HG03457 (cell line): ENCODE measurements at regions not wholly inside any gene's neighbourhood (a gene's known extent, or its start where the extent isn't known, plus 50 kb on each side); places are given as distances from the start of the nearest gene placed in this dataset.

Source experiments
- ATAC-seq: cut with Tn5 transposase; IDR thresholded peaks from one replicate; pipeline ENCODE4 v1.9.1; 2021; ENCODE audit warnings: moderate number of reproducible peaks; ENCODE audit not compliant: unreplicated experiment

GRCh38 chr2:118251427-118251826 is 163.2 kb downstream of the INSIG2 start:
- no peak for ATAC-seq

GRCh38 chr2:118250463-118250862 is 162.2 kb downstream of the INSIG2 start:
- ATAC-seq = no peak

GRCh38 chr2:118250001-118250400 is 161.7 kb downstream of the INSIG2 start:
- ATAC-seq = no peak

DNA sequence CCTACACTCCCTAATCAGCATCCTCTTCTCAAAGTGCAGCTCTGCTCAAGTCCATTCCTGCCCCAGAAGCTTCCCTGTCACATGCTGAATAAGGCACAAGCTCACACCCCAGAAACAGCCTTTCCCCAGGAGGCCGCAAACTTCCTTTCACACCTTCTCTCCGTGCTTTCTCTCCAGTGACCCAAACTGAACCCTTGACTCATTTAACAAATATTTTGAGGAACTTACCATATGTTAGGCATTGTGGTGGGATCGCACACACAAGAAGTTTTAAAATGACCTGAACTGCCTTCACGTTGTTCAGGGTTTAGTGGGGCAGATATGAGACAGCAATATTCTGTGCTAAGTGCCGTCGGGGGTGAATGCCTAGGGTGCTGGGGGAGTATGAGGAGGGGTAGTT is 161.3 kb downstream of the INSIG2 start:
- peak; percentile 64 for ATAC-seq

GRCh38 chr2:118246726-118247125 is 158.5 kb downstream of the INSIG2 start:
- no peak for ATAC-seq

DNA sequence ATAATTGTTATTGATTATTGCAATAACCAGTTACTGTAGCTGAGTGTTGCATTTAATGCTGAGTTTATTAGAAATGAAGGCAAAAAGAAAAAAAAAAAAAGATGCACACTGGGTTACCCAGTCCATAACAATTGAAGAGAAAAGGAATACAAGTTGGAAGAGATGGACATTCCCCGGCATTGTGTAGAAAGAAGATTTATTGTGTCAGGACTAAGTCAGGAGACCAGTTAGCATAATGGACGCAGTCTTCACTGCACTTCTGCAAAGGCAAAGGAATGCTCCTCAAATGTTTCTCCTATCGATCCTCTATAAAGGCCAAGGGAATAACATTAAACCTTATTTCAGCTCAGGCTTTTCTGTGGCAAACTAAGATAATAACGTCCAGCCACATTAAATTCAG is 157.8 kb downstream of the INSIG2 start:
- no peak for ATAC-seq

GRCh38 chr2:118244686-118245085 is 156.4 kb downstream of the INSIG2 start:
- ATAC-seq = no peak

- ATAC-seq = no peak
Measured at GRCh38 chr2:118243031-118243430, 154.8 kb downstream of the INSIG2 start.

GRCh38 chr2:118242216-118242615 is 153.9 kb downstream of the INSIG2 start:
- no peak for ATAC-seq

- no peak for ATAC-seq
Measured at GRCh38 chr2:118241128-118241527, 152.9 kb downstream of the INSIG2 start.

DNA sequence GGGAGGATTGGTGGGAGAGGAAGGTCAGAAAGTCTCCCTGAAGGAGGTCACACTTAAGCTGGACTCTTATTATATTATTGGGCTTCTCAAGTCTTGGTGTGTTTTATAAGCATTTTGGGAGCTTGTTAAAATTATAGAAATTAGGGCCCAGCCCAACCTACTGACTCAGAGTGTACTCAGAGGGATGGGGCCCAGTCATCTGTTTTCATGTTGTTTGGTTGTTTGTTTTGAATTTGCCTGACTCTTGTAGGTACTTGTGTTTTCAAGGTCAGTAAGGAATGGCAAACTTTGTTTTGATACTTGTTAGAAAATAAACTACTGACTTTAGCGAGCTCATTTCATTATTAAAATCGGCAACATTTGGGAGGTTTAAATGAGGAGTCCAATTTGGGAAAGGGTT is 152.0 kb downstream of the INSIG2 start:
- ATAC-seq = no peak

GRCh38 chr2:118239284-118239683 is 151.0 kb downstream of the INSIG2 start:
- ATAC-seq = no peak

- ATAC-seq = no peak
Measured at GRCh38 chr2:118237451-118237850, 149.2 kb downstream of the INSIG2 start.

DNA sequence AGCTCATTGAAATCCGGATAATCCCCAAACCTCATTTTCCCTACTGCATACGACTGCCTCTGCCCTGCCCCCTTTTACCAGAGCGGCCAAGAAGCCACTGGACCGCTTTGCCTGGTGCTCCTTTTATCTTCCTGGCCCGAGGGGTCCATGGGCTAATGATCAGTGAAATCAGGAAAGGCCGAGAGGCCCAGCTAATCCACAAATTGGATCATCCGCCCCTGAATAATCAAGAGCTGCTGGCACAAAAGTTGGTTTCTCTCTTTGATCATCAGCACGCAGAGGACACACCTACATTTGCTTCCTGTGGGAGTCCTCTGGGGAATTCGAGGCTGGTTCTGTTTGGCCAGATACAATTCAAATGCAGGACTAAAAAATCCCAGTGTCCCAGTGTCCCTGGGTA is 144.5 kb downstream of the INSIG2 start:
- ATAC-seq = no peak

DNA sequence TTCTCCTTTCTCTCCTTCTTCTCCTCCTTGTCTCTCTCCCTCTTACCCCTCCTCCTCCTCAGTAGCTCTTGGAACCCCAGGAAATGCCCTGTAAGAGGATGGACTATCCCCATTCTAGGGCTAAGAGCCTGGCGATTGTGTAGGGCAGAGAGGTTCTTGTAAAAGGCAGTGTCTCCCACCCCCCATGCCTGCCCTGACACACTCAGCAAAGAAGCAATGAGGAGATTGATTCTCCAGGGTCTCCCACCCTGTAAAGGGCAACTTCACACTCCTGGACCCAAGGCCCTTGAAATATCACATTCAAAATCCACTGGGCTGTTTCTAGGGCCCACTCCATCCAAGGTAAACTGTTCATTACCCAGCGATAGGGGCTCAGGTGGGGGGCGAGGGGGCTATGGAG is 144.1 kb downstream of the INSIG2 start:
- ATAC-seq = no peak

DNA sequence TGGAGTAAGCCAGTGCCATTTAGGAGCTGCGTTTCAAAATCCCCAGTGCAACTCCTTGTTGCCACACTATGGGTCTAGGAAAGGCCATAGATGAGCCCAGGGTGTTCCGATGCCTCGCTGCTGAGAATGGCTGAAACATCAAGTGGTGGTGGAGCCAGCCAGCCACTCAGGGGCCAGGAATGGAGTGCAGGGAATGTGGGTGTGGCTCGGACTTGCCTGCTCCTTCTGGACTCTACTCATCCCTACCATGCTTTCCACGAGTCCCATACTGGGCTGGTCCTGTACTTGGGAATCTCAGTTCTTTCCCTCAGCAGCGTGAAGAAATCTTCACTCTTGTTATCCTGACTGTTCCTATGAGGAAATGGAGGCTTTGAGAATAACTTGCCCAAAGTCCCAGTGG is 143.5 kb downstream of the INSIG2 start:
- no peak for ATAC-seq

- ATAC-seq = no peak
Measured at GRCh38 chr2:118227698-118228508, 139.6 kb downstream of the INSIG2 start.

DNA sequence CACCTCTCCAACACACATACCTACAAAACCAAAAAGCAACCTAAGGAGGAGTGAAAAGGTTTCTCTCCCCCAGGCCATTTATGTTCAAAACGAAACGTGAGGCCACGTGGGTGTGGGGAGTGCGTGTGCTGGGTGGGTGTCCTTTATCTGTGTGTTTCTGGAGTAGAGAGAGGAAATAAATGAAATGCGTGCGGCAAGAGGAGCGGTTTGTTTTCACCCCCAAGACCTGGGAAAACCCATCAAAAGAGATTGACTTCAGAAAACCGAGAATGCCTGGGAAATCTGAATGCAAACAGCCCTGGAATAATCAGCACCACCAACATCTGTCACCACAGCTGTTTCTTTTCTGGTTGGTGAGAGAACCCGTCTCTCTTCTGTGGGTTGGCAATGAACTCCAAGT is 137.4 kb downstream of the INSIG2 start:
- no peak for ATAC-seq

DNA sequence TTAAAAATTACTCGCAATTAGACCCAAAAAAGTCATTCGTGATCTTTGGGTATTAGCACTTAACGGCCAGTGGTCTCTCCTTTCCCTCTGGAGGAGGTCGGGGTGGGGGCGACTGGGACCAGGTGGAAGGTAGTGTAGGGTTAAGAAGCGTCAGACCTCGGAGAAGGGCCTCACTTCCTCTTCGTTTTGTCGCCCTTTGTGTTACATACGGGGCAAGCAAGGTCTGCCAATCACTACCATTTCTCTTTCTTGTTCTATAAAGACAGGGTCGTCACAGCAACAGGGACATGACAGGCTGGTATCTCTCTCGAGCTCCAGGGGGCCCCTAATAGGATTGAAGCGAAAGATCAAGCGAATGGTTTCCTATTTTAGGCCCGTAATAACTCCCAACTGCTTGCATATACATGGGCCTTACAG is 136.6 kb downstream of the INSIG2 start:
- ATAC-seq = no peak

DNA sequence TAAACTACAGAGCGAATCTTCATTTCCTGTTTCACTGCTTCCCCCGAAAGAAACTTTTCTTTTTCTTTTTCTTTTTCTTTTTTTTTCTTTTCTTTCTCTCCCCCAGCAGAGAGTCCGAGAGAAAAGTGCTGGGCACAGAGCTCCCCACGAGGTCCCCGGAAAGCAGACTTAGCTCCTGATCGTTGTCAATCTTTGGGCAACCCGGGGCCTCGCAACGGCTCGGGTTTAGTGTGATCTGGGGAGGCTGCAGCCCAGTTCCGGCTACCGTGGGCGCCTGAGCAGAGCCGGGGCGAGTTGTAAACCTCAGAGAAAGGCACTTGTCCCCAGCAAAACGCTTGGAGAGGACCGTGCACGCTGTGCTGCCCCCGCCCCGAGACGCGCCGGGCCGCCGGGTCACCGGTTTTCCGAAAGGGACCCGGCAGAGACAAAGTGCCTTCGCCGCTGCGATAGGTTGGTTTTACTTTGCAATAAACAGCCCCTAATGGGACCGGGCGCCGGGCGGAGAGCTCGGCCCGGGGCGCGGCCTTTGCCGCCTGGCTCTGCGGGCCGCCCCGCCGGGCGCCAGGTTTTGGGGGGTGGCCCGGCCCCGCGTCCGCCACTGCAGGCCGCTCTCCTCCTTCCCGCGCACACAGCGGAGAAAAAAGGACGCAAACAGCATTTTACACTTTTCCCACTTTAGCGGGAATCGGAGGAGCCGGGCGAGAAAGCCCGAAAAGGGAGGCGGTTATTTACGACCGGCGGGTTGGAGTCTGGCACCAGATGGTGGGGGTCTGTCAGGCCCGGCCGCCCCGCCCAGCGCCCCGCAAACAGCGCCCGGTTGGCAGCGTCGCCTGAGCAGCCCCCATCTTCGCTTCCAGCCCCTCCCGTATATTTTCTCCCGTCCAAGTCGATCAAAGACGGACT is 136.0 kb downstream of the INSIG2 start:
- peak; percentile 47 for ATAC-seq

- peak; percentile 7 for ATAC-seq
Measured at GRCh38 chr2:118223511-118223991, 135.3 kb downstream of the INSIG2 start.
